ENCODE measurements at regions not wholly inside any gene's neighbourhood (a gene's known extent, or its start where the extent isn't known, plus 50 kb on each side); places are given as distances from the start of the nearest gene placed in this dataset.

- Histone ChIP-seq H3K9me3 (ENCODE audit: control insufficient read depth, low read depth, low read length) (no peaks in the 10 kb centered on the region), H2BK120ac (ENCODE audit: low read depth, low read length, poor library complexity, severe bottlenecking) (no peak overlapping the region), H3K27me3 (ENCODE audit: insufficient read depth, low read length) (no peaks in the 10 kb centered on the region), H3K18ac (ENCODE audit: insufficient read length, low read depth, low read length) (no peak overlapping the region), H3K4me1 (ENCODE audit: insufficient read depth, low read length) (no peaks in the 10 kb centered on the region), H3K23me2 (ENCODE audit: insufficient read length, low read depth, low read length, poor library complexity, severe bottlenecking) (no peaks in the 10 kb centered on the region), H3K79me2 (ENCODE audit: insufficient read depth, low read length) (no peaks in the 10 kb centered on the region), H3T11ph (ENCODE audit: low read length) (no peak overlapping the region), H3K9ac (ENCODE audit: extremely low read depth, insufficient read length, low read length) (no peak overlapping the region), H2AK5ac (ENCODE audit: insufficient read length, low read length) (no peak overlapping the region), H3K14ac (ENCODE audit: insufficient read depth, low read length) (no peak overlapping the region), H2BK20ac (ENCODE audit: low read depth, low read length, poor library complexity, severe bottlenecking) (no peak overlapping the region), H3K4ac (ENCODE audit: low read depth, low read length) (no peak overlapping the region), H2BK5ac (ENCODE audit: insufficient read length, low read length) (no peak overlapping the region), H2AFZ (ENCODE audit: low read length) (no peak overlapping the region), H3K56ac (ENCODE audit: insufficient read length, low read depth, low read length) (no peak overlapping the region), H4K5ac (ENCODE audit: insufficient read length, low read depth, low read length) (no peak overlapping the region), H4K91ac (ENCODE audit: insufficient read length, low read depth, low read length) (no peak overlapping the region), H3K79me1 (ENCODE audit: insufficient read depth, low read depth, low read length, poor library complexity, severe bottlenecking) (no peaks in the 10 kb centered on the region), H3K23ac (ENCODE audit: insufficient read length, low read depth, low read length) (no peak overlapping the region), H4K20me1 (ENCODE audit: control insufficient read depth, insufficient read depth, insufficient read length) (no peaks in the 10 kb centered on the region), H4K8ac (replicated peaks; ENCODE audit: insufficient read length, low read depth, low read length) (no peak overlapping the region), H2BK12ac (ENCODE audit: insufficient read length, low read depth, low read length) (no peak overlapping the region), H3K4me2 (ENCODE audit: insufficient read depth, insufficient read length, low read length) (no peak overlapping the region), H2BK15ac (ENCODE audit: low read depth, low read length) (no peak overlapping the region), H3K27ac (ENCODE audit: insufficient read length, low read depth, low read length) (no peak overlapping the region)
- DNase-seq: no peak
- WGBS (ENCODE audit: extremely low coverage, insufficient read length, low lambda C conversion rate): no CpG with 5 or more reads among the region's 3 CpGs
- H3K27me3 Mint-ChIP-seq (ENCODE audit: low read depth): no peaks in the 10 kb centered on the region
- peaks cover 10 to 12% of the 10 kb centered on the region in 2 experiments for H3K4me1 Mint-ChIP-seq
- no peak overlapping the region for H3K4me3 Mint-ChIP-seq
- H3K36me3 Mint-ChIP-seq (ENCODE audit: insufficient read depth in 1 of 3, low read depth in 3 of 3): peaks cover 0 to 4% (median 0%) of the 10 kb centered on the region in 3 experiments; a peak in 2 of 7 replicates
- TF ChIP-seq CTCF (conservative IDR thresholded peaks at IDR 0.05): no peak
- H3K27ac Mint-ChIP-seq: no peak overlapping the region
- peaks cover 0 to 6% of the 10 kb centered on the region in 2 experiments; a peak in 2 of 5 replicates for H3K9me3 Mint-ChIP-seq
Measured at GRCh38 chr13:33722216-33722915, 95.6 kb upstream of the RFC3 start.
